ENCODE measurements at regions not wholly inside any gene's neighbourhood (a gene's known extent, or its start where the extent isn't known, plus 50 kb on each side); places are given as distances from the start of the nearest gene placed in this dataset.

DNA sequence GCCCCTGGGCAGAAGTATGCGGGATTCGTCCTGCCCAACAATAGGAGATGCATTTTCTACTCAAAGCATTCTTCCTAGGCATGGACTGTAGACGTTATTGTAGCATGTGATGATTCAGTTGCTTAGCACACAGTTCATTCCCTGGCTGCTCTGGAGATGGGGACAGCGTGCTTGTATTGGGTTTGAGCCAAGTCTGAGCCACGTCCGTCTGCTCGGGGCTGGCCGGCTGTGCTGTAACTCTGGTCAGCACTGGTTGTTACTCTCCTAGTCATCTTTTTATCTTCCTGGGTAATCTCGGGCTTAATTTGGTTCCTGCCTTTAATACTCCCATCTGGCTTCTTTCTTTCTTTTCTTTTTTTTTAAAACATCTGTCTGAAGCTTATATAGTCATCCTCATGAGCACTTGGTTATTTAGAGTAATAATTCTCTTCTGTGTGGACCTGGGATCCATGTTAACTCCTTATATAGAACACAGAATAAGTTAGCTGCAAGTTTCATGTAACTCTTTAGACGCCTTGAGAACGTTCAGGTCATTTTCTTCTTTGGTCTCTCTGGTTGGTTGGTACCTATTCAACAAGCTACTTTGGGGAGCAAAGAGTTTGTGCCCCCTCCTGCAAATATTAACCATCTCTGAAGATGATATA lies 118.8 kb upstream of the RPS23 start:
- peak; percentile 100 for DNase-seq (ENCODE audit: low read depth)

DNA sequence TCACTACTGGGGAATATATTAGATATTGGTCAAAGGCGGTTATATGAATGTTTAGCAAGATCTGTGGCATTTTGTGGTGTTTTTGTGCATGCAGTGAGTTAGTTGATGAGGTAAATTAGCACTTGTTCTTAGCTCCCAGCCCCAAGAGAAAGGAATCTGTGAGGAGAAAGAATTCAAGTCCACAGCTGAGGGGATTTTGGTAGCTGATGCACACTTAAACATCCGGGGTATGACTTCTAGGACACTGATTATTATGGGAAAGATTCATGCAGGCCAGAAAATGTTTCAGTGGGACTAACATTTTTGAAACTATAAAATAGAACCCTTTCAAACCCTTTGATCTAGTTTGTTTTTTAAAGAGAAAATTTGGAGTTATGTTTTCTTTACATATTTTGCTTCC lies 118.2 kb upstream of the RPS23 start:
- peak; percentile 83 for DNase-seq (ENCODE audit: low read depth)

DNA sequence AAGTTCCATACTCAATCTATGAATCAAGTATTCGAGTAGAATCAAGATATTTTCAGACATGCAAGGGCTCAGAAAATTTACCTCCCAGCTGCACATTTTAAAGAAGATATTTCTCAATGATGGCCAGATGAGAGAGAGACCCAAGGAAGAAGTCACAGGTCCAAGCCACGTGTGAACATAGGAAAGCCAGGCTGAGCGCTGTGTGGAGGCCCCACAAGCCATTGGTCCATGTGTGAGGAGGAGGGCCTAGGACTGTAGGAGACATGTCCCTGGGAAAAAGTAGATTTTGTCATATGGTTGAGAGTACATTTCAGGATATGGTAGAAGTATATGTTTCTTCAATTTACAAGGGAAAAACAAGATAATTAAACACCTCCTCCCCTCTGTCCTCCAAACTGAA lies 115.8 kb upstream of the RPS23 start:
- no peak for DNase-seq (ENCODE audit: low read depth)

DNA sequence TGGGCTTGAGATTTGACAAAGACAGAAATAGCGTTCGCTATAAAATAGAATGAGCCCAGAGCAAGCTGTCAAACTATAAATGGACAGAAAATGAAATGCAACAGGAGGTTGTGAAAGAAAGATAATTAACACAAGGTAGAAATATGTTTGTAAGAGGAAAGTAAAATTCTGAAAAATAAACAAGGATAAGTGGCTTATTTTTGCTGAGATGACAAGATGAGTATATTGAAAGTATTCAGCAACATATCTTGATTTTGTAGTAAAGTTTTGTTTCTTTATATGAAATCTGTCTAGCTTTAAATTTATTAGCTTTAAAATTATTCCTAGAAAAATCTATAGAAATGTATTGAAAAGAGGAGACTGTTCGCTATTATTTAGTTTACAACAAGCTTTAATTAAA lies 111.9 kb upstream of the RPS23 start:
- no peak for DNase-seq (ENCODE audit: low read depth)

DNA sequence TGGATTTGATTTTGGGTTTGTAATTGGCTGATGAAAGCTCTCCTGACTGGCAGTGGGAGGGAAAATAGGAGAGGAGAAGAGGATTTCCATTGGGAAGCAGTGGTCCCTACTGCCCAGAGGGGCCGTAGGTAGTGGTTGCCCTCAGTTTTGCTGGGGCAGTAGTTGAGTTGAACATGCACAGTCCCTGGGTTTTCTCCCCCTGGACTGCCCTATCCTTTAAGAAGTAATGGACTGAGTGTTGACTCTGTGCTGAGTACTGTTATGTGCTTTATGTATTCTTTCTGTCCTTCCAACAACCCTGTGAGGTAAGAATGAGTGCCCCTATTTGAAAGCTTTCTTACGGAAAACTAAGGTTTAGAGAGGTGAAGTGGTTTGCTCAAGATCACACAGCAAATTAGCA lies 111.2 kb upstream of the RPS23 start:
- DNase-seq (ENCODE audit: low read depth): no peak

DNA sequence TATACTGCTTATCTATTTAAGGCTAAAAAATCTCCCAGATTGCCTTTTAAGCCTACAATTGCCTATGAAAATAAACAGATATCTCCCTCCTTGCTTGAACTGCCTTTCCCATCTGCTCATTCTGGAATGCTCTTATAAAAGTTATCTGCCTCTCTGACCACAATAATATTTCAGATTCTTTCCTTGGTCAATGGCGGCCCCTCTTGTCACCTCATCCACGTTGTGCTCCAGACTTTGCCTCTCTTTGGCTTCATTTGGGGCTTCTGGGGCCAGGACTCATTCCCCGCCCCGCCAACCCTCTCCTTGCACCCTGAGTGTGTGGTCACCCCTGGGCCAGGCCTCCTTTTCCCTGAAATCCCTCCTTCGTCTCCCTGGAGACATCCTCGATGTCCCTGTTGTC lies 110.0 kb upstream of the RPS23 start:
- DNase-seq (ENCODE audit: low read depth): peak; percentile 88

DNA sequence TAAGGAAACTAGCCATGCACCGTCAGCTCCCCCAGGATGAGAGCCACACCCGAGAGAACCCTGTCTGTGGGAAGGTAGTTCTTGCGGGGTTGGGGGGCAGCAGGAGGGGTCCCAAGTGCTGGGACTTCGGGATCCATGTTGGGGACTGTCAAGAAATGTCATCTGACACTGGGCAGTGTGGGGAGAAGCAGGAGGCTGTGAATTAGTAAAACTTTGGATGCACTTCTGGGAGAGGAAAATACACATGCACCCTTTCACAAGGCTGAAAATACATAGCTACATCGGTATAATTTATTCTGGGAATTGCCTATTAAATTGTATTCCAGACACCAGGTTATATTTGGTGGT lies 109.6 kb upstream of the RPS23 start:
- DNase-seq (ENCODE audit: low read depth): no peak

DNA sequence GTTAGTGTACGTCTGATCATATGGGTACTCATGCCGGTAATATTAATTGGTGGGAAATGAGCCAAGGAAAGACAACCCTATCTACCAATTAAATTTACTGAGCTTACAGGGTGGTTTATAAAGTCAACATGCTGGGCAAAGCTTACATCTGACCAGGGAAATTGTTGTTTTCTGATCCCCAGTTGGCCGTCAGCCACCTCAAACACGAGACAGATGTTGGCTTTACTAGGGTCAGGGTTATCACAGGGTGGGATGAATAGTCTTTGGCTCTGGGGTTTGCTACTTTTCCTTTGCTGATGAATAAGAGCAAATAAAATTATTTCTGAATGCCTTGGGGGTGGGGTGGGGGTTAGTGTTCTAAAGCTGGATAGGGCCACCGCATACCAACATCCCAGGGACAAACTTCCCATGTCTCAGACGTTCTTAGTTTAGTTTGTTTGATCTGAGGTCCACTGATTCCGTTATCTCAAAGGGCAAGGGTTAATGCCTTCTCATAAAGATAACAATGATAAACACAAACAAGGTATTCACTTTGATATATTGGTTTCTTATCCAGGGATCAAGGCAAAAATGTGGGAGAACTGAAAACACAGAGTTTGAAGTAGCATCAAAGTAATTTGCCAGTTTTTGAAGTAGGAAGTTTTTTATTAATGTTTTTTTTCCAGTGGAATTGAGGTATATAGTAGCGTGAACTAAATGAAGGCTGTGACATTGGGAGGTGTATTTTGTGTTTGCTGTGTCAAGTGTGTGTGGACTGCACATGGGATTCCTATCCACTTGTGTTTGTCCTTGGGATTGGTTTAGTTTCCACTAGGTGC lies 109.1 kb upstream of the RPS23 start:
- peak; percentile 94 for DNase-seq (ENCODE audit: low read depth)

DNA sequence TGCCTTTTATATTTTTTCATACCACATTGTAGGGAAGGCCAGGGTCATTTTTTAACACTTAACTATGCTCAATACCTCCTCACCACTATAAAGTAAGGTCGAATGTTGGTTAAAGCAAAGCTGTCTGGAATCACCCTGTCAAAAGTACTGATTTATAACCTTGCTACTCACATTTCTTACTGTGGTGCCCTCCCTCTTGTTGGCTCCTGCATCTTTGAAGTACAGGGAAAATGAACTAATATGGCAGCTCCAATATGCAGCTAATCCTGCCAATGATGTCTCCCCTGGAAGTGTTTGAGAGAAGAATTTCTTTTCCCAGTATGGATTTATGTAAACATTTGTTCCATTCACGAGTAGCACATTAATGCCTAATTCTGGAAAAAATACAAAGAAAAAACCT lies 108.4 kb upstream of the RPS23 start:
- DNase-seq (ENCODE audit: low read depth): peak; percentile 57

DNA sequence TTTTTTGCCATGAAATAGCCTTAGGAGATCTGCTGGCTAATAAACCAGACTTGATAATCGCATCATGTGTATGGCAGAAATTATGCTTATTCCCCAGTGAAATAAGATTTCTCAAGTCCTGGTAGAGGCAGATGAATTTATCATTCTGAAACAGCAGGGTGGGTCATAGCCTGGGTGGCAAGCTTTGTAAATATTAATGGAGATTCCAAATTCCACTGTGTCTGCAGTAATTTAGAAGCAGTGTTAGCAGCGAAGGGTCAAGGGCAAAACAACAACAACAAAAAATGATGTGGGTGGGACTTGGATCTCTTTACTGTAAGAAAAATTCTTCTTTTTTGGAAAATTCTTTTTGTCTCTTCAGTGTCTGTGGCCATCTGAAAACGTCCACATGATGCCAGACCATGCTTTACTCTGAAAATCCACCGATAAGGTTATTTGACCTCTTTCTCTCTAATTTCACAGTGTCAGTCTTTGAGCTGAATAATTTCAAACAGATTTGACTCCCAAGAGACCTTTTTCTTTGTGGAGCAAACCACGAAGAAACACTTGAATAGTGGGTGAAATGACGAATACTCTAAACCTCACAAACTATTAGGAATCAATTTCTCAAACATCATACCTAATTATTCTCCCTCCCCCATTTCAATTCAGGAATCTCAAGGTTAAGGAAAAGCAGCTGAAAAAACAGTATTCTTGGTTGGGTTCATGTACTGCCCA lies 106.0 kb upstream of the RPS23 start:
- no peak for DNase-seq (ENCODE audit: low read depth)

DNA sequence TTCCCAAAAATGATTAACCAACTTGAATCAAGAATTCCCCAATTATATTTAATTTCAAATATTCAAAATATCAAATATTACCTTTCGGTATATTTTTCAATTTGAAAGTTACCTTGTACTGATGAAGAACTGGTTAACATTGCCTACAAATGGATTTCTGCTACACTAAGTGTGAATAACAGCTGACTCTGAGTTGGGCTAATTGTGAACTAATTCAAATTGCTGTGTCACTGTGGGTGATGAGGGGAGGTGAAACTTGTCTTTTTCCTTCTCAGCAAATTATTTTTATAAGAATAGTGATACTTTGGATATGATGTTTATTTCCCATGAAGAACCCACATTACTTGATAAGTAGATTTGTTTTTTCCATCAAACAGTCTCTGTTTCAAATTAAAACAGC lies 103.4 kb upstream of the RPS23 start:
- DNase-seq (ENCODE audit: low read depth): no peak

DNA sequence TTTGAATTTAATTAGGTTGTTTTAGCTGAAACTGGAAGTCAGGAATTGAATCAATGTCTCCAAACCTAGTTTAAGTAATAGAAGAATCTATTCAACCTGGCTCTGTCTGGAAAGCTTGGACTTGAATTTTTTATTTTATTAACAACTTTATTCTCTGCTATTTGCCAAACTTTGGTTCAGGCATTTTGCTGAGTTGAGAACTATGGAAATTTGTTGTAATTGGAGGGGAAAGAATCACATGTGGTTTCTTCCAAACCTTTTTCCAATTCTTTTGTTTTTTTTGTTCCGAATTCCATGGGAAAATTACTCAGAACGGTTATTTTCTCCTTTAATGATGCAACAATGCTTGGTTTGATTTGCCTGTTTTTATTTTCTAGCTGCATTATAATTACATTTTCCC lies 98.2 kb upstream of the RPS23 start:
- no peak for DNase-seq (ENCODE audit: low read depth)

DNA sequence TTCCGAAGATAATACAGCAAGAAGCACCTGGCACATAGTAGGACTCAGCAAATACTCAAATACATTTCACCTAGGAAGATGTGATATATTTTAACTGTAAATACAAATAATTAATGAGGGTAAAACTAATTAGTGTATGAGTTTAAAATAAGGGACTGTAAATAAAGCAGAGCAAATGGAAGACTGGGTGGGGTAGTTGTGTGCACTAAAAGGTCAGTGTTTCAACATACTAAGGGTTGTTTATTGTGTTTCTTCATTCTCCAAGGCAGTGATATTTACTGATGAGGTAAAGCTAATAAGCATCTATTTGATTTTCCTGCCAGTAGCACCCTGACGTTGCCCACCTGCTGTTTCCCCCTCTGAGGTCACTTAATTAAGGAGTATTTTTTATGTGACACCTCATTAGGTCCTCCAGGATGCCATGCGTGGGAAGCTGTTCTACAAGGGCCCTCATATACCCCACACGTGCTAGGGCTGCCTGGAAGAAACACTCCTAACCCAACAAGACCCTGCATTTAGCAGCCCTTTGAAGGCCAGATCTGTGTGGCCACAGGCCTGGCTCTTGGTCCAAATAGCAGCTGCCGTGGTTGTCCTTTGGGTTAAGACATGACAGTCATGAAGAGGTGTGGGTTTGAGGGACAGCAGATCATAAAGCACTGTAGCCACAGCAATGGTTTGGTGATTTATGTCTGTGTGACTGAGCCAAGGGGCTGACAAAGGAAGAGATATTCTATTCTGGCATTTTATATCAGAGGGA lies 97.5 kb upstream of the RPS23 start:
- no peak for DNase-seq (ENCODE audit: low read depth)

DNA sequence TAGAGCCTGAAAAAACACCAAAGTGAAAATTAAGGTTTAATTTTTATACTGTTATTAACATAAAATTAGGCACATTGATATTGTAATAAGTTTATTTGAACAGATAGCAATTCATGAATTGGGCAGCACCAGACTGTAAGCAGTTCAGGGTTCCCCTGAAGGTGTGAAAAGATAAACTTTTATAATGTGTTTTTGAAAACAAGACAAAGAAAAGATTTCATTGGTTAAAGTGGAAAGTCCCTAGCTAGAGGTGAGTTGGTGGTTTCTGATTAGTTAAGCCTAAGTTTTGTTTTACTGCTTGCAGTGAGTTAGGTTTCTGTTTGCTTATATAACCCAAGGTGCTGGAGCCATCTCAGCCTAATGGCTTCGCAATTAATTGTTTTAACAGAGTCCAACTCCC lies 96.5 kb upstream of the RPS23 start:
- no peak for DNase-seq (ENCODE audit: low read depth)

DNA sequence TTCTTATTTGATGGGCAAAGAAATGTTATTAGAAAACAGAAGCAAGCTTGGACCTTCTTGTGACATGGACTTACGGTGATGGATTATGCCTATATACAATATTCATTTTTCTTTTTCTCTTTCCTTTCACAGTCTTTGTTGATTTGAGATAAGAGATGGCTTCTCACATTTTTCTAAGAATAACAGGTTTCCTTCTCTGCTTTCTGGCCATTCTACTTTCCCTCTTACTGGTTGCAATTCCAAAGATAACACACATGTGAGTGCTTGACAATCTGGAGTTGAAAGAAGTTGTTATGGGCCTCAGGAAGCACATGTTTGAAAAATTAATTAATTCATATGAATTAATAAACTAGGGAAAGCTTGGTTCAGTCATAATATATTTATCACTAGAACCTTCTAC lies 89.8 kb upstream of the RPS23 start:
- DNase-seq (ENCODE audit: low read depth): no peak

DNA sequence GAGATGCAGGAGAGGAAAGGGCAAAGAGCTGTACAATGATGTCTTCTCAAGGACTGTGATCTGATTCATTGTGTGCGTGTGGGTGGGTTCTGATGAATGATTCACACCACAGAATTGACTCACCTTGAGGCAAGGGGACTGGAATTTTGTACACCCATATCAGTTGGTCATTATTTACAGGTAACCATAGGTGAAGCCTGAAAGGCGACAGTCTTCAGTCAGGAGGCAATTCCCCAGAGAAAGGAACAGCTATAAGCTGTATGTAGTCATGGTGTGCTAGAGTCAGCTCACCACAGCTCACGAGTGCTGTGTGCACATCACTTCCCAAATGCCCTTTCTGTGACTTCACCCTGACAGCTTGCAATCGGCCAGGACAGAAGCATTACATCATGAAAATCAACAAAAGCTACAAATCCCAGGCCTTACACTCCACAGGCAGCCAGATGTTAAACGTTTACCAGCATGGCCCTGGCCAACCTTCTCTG lies 87.6 kb upstream of the RPS23 start:
- DNase-seq (ENCODE audit: low read depth): peak; percentile 94

DNA sequence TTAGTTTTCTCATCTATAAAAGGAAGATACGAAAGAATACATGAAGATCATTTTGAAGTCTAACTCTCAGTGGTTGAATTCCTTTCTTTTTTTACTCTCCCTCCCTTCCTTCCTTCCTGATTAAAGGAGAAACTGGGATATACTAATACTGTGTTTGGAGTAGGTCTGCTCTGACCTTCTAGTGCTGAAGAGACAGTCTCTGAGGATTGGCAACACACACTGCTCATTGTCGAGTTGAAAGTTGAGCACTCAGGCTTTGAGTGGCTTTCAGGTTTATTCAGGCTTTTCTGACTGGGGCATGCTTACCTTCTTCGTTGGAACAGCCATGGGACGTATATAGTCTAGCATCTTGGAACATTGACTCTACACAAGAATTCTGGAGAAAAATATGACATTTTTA lies 86.9 kb upstream of the RPS23 start:
- no peak for DNase-seq (ENCODE audit: low read depth)

DNA sequence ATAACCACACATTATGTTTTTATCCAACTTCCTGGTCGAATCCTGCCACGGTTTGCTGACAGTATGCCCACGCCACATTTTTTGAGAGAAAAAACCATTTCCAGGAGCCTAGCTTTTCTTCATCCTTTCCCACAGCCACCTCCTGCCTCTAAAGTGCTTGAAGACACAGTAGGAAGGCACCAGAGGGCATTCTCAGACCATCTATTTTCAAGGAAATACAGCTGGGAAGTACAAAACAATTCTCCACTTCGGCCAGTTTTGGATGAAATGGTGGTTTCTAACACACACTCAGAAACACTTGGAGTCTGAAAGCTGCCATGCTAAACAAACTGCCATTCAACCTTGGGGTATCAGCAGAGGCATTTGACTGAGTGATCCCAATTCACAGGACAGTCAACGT lies 86.3 kb upstream of the RPS23 start:
- peak; percentile 59 for DNase-seq (ENCODE audit: low read depth)

DNA sequence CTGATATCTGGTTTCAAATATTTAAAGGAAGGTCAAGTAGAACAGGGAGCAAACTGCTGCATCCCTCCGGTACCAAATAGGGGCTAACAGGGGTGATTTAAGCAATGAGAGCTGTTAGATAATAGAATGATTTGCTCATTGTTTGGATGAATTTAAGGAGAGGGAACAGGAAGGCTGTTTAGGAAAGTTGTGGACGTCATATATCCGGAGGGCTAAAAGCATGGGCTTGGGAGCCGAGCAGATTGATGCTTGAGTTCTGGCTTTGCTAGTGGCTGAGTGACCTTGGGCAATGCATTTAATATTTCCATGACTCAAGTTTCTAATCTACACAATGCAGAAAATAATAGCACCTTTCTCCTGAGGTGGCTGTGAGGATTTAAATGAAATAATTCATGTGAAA lies 85.4 kb upstream of the RPS23 start:
- no peak for DNase-seq (ENCODE audit: low read depth)

DNA sequence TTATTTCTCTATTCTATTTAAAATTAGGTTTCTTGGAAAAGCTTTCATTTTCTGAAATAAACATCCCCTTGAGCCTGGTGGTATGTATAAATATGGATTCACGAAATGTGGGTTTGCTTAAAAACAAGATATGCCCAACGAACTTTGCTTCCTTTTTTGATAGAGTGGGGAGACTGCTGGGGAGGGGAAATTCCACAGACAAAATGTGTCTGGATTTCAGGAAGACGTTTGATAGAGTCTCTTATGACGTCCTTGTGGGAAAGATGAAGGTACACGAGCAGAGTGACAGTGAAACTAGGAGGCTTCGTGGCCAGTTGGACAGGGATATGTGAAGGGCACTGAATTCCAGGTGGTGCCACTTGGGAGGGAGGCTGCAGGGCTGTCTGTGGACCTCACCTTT lies 84.5 kb upstream of the RPS23 start:
- no peak for DNase-seq (ENCODE audit: low read depth)

DNA sequence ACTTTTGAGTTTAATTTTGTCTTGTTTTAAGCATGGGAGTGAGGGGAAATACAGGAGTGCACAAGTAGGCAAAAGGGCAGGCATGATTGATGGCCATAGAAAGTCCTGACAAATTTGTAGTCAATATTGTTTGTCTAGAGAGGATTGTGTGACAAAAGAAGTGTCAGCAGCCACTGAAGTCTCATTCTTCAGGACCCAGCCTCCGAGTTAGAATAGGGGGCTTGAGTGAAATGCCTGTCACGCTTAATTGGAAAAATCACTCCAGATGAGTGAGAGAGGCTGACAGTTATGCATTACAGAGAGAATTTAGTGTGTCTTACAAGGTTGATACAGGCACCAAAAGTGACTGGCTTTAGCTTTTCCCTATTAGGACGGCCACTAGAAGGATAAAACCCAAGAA lies 81.9 kb upstream of the RPS23 start:
- DNase-seq (ENCODE audit: low read depth): no peak

DNA sequence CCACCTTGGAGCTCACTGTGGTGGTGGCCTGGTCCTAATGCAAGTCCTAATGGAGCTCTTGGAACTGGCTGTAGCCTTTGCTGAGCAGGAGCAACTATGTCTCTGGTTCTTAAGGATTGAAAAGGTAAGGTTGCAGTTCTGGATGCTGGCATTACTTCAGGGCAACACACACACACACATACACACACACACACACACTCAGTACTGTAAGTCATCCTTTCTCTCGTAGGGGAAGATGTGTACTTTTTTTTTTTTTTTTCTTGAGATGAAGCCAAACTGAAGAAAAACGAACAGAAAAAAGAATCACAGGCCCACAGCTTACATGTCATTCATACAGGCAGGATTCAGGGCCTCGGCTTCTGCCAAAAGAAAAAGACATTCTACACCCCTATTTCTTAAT lies 81.1 kb upstream of the RPS23 start:
- DNase-seq (ENCODE audit: low read depth): peak; percentile 71

DNA sequence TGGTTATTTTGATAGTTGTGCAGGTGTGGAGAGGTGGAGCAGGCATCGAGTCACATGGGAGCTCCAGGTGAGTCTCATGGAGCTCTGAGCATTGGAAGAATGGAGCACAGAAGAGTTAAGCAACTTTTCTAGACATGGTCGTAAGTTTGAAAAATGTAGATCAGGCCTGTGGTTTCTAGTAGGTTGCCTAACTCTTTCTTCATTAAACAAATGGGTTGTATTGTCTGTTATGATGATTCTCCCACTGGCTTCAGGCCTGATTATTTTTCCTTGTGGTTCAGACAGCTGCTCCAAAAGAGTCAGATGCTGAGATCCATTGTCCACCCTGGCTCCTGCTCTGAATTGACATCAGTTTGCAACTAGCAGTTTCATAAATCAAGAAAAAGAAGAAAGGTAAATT lies 80.3 kb upstream of the RPS23 start:
- DNase-seq (ENCODE audit: low read depth): peak; percentile 91

Data from iris pigment epithelial cell (primary cell).